ENCODE measurements at regions not wholly inside any gene's neighbourhood (a gene's known extent, or its start where the extent isn't known, plus 50 kb on each side); places are given as distances from the start of the nearest gene placed in this dataset.

- H3K4me1 ChIP-seq, result no peaks in the 10 kb centered on the region
- H3K27ac ChIP-seq, result no peak overlapping the region
- TF ChIP-seq EP300 (IDR thresholded peaks at IDR 0.05; ENCODE audit: low read depth) (no peak), POLR2AphosphoS5 (IDR thresholded peaks at IDR 0.05) (no peak), CTCF (IDR thresholded peaks at IDR 0.05) (no peak), POLR2A (IDR thresholded peaks at IDR 0.05) (no peak)
- intact Hi-C loops (cut with DNase I; ENCODE audit: low total_unique reads), result no loop called here
- in situ Hi-C loops (cut with MboI; ENCODE audit: low pct_ligation_motif_present in 1 of 4, low pct_unique_long_range_greater_than_20kb in 1 of 4, low sequenced_read_pairs in 3 of 4), result no loop called here
- no peak for DNase-seq
- H3K27me3 ChIP-seq, result no peaks in the 10 kb centered on the region
- no peak overlapping the region for H3K4me3 ChIP-seq
- no peaks in the 10 kb centered on the region for H3K9me3 ChIP-seq
- WGBS, 2 donors (ENCODE audit: low coverage in 1 of 2), result 43% methylated on average over 4 of the region's 4 CpGs; no CpG with 5 or more reads in 1 of the 2 donors
- no peaks in the 10 kb centered on the region for H3K36me3 ChIP-seq
These were observed 89.8 kb upstream of the ACSL4 start for GRCh38 chrX:109822861-109823260.

GRCh38 chrX:109826954-109827708 lies 94.1 kb upstream of the ACSL4 start:
- no peak overlapping the region for H3K27ac ChIP-seq
- H3K36me3 ChIP-seq, result no peaks in the 10 kb centered on the region
- no peaks in the 10 kb centered on the region for H3K9me3 ChIP-seq
- no peak for TF ChIP-seq EP300 (IDR thresholded peaks at IDR 0.05; ENCODE audit: low read depth)
- no peak for TF ChIP-seq CTCF (IDR thresholded peaks at IDR 0.05)
- no peak for TF ChIP-seq POLR2AphosphoS5 (IDR thresholded peaks at IDR 0.05)
- no peak for TF ChIP-seq POLR2A (IDR thresholded peaks at IDR 0.05)
- no peak overlapping the region for H3K4me3 ChIP-seq
- WGBS, 2 donors (ENCODE audit: low coverage in 1 of 2), result 45% methylated on average over 1 of the region's 1 CpG; no CpG with 5 or more reads in 1 of the 2 donors
- no peaks in the 10 kb centered on the region for H3K4me1 ChIP-seq
- no peaks in the 10 kb centered on the region for H3K27me3 ChIP-seq
- in situ Hi-C loops (cut with MboI; ENCODE audit: low pct_ligation_motif_present in 1 of 4, low pct_unique_long_range_greater_than_20kb in 1 of 4, low sequenced_read_pairs in 3 of 4), result no loop called here
- DNase-seq, result no peak
- intact Hi-C loops (cut with DNase I; ENCODE audit: low total_unique reads), result no loop called here

GRCh38 chrX:109827772-109828171 lies 94.7 kb upstream of the ACSL4 start:
- no peak for DNase-seq
- Histone ChIP-seq H3K36me3 (no peaks in the 10 kb centered on the region), H3K27me3 (no peaks in the 10 kb centered on the region), H3K9me3 (no peaks in the 10 kb centered on the region), H3K4me3 (no peak overlapping the region), H3K4me1 (no peaks in the 10 kb centered on the region), H3K27ac (no peak overlapping the region)
- TF ChIP-seq EP300 (IDR thresholded peaks at IDR 0.05; ENCODE audit: low read depth) (no peak), POLR2AphosphoS5 (IDR thresholded peaks at IDR 0.05) (no peak), POLR2A (IDR thresholded peaks at IDR 0.05) (no peak), CTCF (IDR thresholded peaks at IDR 0.05) (no peak)
- in situ Hi-C loops (cut with MboI; ENCODE audit: low pct_ligation_motif_present in 1 of 4, low pct_unique_long_range_greater_than_20kb in 1 of 4, low sequenced_read_pairs in 3 of 4), result no loop called here
- WGBS, 2 donors (ENCODE audit: low coverage in 1 of 2), result 82% methylated on average over 4 of the region's 4 CpGs; no CpG with 5 or more reads in 1 of the 2 donors
- intact Hi-C loops (cut with DNase I; ENCODE audit: low total_unique reads), result no loop called here

GRCh38 chrX:109830157-109830703 lies 97.2 kb upstream of the ACSL4 start:
- Histone ChIP-seq H3K4me1 (no peaks in the 10 kb centered on the region), H3K27ac (peak overlapping the region in 1 of 4 donors; percentile 25), H3K4me3 (no peak overlapping the region), H3K9me3 (no peaks in the 10 kb centered on the region), H3K27me3 (no peaks in the 10 kb centered on the region), H3K36me3 (no peaks in the 10 kb centered on the region)
- DNase-seq, result no peak
- 66% methylated on average over 3 of the region's 3 CpGs; no CpG with 5 or more reads in 1 of the 2 donors for WGBS, 2 donors (ENCODE audit: low coverage in 1 of 2)
- in situ Hi-C loops (cut with MboI; ENCODE audit: low pct_ligation_motif_present in 1 of 4, low pct_unique_long_range_greater_than_20kb in 1 of 4, low sequenced_read_pairs in 3 of 4) (no loop called here), intact Hi-C loops (cut with DNase I; ENCODE audit: low total_unique reads) (no loop called here)
- TF ChIP-seq EP300 (IDR thresholded peaks at IDR 0.05; ENCODE audit: low read depth) (no peak), POLR2A (IDR thresholded peaks at IDR 0.05) (no peak), CTCF (IDR thresholded peaks at IDR 0.05) (no peak), POLR2AphosphoS5 (IDR thresholded peaks at IDR 0.05) (no peak)
